ENCODE measurements at regions not wholly inside any gene's neighbourhood (a gene's known extent, or its start where the extent isn't known, plus 50 kb on each side); places are given as distances from the start of the nearest gene placed in this dataset.

- TF ChIP-seq CTCF (IDR thresholded peaks at IDR 0.05; ENCODE audit: low read depth, low read length): no peak
- no peak for TF ChIP-seq EZH2phosphoT487 (IDR thresholded peaks at IDR 0.05; ENCODE audit: low read depth)
Measured at GRCh38 chr9:78491402-78491801, 194.5 kb downstream of the PSAT1 start.
